GM23338 (cell line): ENCODE measurements at regions not wholly inside any gene's neighbourhood (a gene's known extent, or its start where the extent isn't known, plus 50 kb on each side); places are given as distances from the start of the nearest gene placed in this dataset.

Source experiments
- ATAC-seq: fragments of 200-7000 bp; cut with Tn5 transposase; 3 replicates; pipeline ENCODE4 v1.9.1; 2020
- DNase-seq: peaks from one replicate; pipeline ENCODE4 v3.0.0-alpha.2; 2015; ENCODE audit warnings: low spot score
- H2AFZ ChIP-seq: fragments of 200-600 bp; sonication (generic); 2 replicates; pipeline ENCODE4 v1.8.0; 2016; ENCODE audit warnings: antibody characterized with exemption, mild to moderate bottlenecking, moderate library complexity
- H3F3A ChIP-seq: fragments of 200-600 bp; sonication (generic); replicated peaks from 2 replicates; pipeline ENCODE4 v1.8.0; 2017; ENCODE audit warnings: antibody characterized with exemption, mixed run types, low read depth
- H3K27ac ChIP-seq: fragments of 200-600 bp; sonication (generic); 2 replicates; pipeline ENCODE4 v1.6.1; 2016; ENCODE audit warnings: low read depth
- H3K27me3 ChIP-seq: fragments of 200-600 bp; sonication (generic); 2 replicates; pipeline ENCODE4 v1.8.0; 2016; ENCODE audit warnings: mild to moderate bottlenecking, mixed run types, moderate library complexity; ENCODE audit not compliant: insufficient read depth
- H3K36me3 ChIP-seq: fragments of 200-600 bp; sonication (generic); 2 replicates; pipeline ENCODE4 v1.8.0; 2016; ENCODE audit warnings: mild to moderate bottlenecking; ENCODE audit not compliant: insufficient read depth
- H3K4me1 ChIP-seq: fragments of 200-600 bp; sonication (generic); 2 replicates; pipeline ENCODE4 v1.8.0; 2016; ENCODE audit warnings: mild to moderate bottlenecking, moderate library complexity; ENCODE audit not compliant: insufficient read depth
- H3K4me2 ChIP-seq: fragments of 200-600 bp; sonication (generic); 2 replicates; pipeline ENCODE4 v1.7.1; 2017; ENCODE audit warnings: mixed run types
- H3K4me3 ChIP-seq: fragments of 200-600 bp; sonication (generic); 2 replicates; pipeline ENCODE4 v1.6.1; 2016; ENCODE audit warnings: mixed run types
- H3K79me2 ChIP-seq: fragments of 200-600 bp; sonication (generic); replicated peaks from 2 replicates; pipeline ENCODE4 v1.8.0; 2017; ENCODE audit warnings: mild to moderate bottlenecking; ENCODE audit not compliant: insufficient read depth
- H3K9me2 ChIP-seq: fragments of 200-600 bp; sonication (generic); 2 replicates; pipeline ENCODE4 v1.8.0; 2017; ENCODE audit not compliant: insufficient read depth
- H4K20me1 ChIP-seq: fragments of 200-600 bp; sonication (generic); replicated peaks from 2 replicates; pipeline ENCODE4 v1.8.0; 2017; ENCODE audit warnings: mild to moderate bottlenecking; ENCODE audit not compliant: insufficient read depth
- H3K27ac Mint-ChIP-seq: 2 replicates; pipeline ENCODE4 v1.8.0; 2020; ENCODE audit warnings: inconsistent platforms, mild to moderate bottlenecking, moderate library complexity, mixed read lengths
- H3K27me3 Mint-ChIP-seq: 3 replicates; pipeline ENCODE4 v1.8.0; 2022; ENCODE audit warnings: low read depth, mild to moderate bottlenecking, moderate library complexity, mixed read lengths, inconsistent platforms; ENCODE audit not compliant: insufficient read depth, poor library complexity
- H3K36me3 Mint-ChIP-seq: 3 replicates; pipeline ENCODE4 v1.8.0; 2021; ENCODE audit warnings: low read depth, mild to moderate bottlenecking, inconsistent platforms, moderate library complexity, mixed read lengths
- H3K4me1 Mint-ChIP-seq: 3 replicates; pipeline ENCODE4 v1.8.0; 2020; ENCODE audit warnings: mild to moderate bottlenecking, inconsistent platforms, mixed read lengths
- H3K4me3 Mint-ChIP-seq: 3 replicates; pipeline ENCODE4 v1.8.0; 2021; ENCODE audit warnings: moderate library complexity, mild to moderate bottlenecking, inconsistent platforms, mixed read lengths
- H3K9me3 Mint-ChIP-seq: 3 replicates; pipeline ENCODE4 v1.8.0; 2020; ENCODE audit warnings: moderate library complexity, mild to moderate bottlenecking, inconsistent platforms, mixed read lengths
- CREB1 ChIP-seq: fragments of 250-450 bp; sonication (Bioruptor Pico); IDR thresholded peaks from 2 replicates; pipeline ENCODE4 v1.5.0; 2020; ENCODE audit warnings: low read depth, mild to moderate bottlenecking, moderate library complexity
- JUNB ChIP-seq: IDR thresholded peaks from one replicate; pipeline ENCODE4 v1.6.1; 2016; ENCODE audit warnings: antibody characterized with exemption; ENCODE audit not compliant: unreplicated experiment
- NANOG ChIP-seq: IDR thresholded peaks from 2 replicates; pipeline ENCODE4 v1.6.1; 2016; ENCODE audit warnings: antibody characterized with exemption, borderline replicate concordance
- STAT1 ChIP-seq: IDR thresholded peaks from one replicate; pipeline ENCODE4 v1.6.1; 2016; ENCODE audit warnings: antibody characterized with exemption; ENCODE audit not compliant: unreplicated experiment
- ZNF114 ChIP-seq: fragments of 250-450 bp; sonication (Bioruptor Pico); IDR thresholded peaks from 2 replicates; pipeline ENCODE4 v1.5.0; 2020; ENCODE audit warnings: mild to moderate bottlenecking, moderate library complexity
- ZNF331 ChIP-seq: fragments of 250-450 bp; sonication (Bioruptor Pico); IDR thresholded peaks from 2 replicates; pipeline ENCODE4 v1.5.0; 2020; ENCODE audit warnings: low read depth, mild to moderate bottlenecking, moderate library complexity
- TF ChIP-seq, protein P1 (sequence below): IDR thresholded peaks from one replicate; pipeline ENCODE4 v1.6.1; 2018; ENCODE audit warnings: antibody characterized with exemption; ENCODE audit not compliant: unreplicated experiment
- TF ChIP-seq, protein P2 (sequence below): fragments of 250-450 bp; sonication (Bioruptor Pico); IDR thresholded peaks from 2 replicates; pipeline ENCODE4 v1.5.0; 2020; ENCODE audit warnings: mild to moderate bottlenecking, moderate library complexity

GRCh38 chr15:39061952-39062464, 497.4 kb upstream of the RASGRP1 start:
- H3K36me3 Mint-ChIP-seq, result peaks cover 5% of the 10 kb centered on the region; the same call in 2 of the 3 replicates
- H4K20me1 ChIP-seq, result no peaks in the 10 kb centered on the region
- H3K36me3 ChIP-seq, result no peaks in the 10 kb centered on the region
- no peaks in the 10 kb centered on the region for H3K79me2 ChIP-seq
- DNase-seq, result peak; percentile 38
- TF ChIP-seq NANOG (no peak), ZNF331 (CRISPR knock-in tag) (no peak), ZNF114 (CRISPR knock-in tag) (no peak), JUNB (no peak), STAT1 (no peak), CREB1 (CRISPR knock-in tag) (no peak)
- TF ChIP-seq, protein P1, sequence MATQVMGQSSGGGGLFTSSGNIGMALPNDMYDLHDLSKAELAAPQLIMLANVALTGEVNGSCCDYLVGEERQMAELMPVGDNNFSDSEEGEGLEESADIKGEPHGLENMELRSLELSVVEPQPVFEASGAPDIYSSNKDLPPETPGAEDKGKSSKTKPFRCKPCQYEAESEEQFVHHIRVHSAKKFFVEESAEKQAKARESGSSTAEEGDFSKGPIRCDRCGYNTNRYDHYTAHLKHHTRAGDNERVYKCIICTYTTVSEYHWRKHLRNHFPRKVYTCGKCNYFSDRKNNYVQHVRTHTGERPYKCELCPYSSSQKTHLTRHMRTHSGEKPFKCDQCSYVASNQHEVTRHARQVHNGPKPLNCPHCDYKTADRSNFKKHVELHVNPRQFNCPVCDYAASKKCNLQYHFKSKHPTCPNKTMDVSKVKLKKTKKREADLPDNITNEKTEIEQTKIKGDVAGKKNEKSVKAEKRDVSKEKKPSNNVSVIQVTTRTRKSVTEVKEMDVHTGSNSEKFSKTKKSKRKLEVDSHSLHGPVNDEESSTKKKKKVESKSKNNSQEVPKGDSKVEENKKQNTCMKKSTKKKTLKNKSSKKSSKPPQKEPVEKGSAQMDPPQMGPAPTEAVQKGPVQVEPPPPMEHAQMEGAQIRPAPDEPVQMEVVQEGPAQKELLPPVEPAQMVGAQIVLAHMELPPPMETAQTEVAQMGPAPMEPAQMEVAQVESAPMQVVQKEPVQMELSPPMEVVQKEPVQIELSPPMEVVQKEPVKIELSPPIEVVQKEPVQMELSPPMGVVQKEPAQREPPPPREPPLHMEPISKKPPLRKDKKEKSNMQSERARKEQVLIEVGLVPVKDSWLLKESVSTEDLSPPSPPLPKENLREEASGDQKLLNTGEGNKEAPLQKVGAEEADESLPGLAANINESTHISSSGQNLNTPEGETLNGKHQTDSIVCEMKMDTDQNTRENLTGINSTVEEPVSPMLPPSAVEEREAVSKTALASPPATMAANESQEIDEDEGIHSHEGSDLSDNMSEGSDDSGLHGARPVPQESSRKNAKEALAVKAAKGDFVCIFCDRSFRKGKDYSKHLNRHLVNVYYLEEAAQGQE, result no peak
- TF ChIP-seq, protein P2, sequence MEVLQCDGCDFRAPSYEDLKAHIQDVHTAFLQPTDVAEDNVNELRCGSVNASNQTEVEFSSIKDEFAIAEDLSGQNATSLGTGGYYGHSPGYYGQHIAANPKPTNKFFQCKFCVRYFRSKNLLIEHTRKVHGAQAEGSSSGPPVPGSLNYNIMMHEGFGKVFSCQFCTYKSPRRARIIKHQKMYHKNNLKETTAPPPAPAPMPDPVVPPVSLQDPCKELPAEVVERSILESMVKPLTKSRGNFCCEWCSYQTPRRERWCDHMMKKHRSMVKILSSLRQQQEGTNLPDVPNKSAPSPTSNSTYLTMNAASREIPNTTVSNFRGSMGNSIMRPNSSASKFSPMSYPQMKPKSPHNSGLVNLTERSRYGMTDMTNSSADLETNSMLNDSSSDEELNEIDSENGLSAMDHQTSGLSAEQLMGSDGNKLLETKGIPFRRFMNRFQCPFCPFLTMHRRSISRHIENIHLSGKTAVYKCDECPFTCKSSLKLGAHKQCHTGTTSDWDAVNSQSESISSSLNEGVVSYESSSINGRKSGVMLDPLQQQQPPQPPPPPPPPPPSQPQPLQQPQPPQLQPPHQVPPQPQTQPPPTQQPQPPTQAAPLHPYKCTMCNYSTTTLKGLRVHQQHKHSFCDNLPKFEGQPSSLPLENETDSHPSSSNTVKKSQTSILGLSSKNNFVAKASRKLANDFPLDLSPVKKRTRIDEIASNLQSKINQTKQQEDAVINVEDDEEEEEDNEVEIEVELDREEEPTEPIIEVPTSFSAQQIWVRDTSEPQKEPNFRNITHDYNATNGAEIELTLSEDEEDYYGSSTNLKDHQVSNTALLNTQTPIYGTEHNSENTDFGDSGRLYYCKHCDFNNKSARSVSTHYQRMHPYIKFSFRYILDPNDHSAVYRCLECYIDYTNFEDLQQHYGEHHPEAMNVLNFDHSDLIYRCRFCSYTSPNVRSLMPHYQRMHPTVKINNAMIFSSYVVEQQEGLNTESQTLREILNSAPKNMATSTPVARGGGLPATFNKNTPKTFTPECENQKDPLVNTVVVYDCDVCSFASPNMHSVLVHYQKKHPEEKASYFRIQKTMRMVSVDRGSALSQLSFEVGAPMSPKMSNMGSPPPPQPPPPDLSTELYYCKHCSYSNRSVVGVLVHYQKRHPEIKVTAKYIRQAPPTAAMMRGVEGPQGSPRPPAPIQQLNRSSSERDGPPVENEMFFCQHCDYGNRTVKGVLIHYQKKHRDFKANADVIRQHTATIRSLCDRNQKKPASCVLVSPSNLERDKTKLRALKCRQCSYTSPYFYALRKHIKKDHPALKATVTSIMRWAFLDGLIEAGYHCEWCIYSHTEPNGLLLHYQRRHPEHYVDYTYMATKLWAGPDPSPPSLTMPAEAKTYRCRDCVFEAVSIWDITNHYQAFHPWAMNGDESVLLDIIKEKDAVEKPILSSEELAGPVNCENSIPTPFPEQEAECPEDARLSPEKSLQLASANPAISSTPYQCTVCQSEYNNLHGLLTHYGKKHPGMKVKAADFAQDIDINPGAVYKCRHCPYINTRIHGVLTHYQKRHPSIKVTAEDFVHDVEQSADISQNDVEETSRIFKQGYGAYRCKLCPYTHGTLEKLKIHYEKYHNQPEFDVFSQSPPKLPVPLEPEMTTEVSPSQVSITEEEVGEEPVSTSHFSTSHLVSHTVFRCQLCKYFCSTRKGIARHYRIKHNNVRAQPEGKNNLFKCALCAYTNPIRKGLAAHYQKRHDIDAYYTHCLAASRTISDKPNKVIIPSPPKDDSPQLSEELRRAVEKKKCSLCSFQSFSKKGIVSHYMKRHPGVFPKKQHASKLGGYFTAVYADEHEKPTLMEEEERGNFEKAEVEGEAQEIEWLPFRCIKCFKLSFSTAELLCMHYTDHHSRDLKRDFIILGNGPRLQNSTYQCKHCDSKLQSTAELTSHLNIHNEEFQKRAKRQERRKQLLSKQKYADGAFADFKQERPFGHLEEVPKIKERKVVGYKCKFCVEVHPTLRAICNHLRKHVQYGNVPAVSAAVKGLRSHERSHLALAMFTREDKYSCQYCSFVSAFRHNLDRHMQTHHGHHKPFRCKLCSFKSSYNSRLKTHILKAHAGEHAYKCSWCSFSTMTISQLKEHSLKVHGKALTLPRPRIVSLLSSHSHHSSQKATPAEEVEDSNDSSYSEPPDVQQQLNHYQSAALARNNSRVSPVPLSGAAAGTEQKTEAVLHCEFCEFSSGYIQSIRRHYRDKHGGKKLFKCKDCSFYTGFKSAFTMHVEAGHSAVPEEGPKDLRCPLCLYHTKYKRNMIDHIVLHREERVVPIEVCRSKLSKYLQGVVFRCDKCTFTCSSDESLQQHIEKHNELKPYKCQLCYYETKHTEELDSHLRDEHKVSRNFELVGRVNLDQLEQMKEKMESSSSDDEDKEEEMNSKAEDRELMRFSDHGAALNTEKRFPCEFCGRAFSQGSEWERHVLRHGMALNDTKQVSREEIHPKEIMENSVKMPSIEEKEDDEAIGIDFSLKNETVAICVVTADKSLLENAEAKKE, result no peak
- peaks cover 4% of the 10 kb centered on the region; the same call in 2 of the 3 replicates for H3K4me1 Mint-ChIP-seq
- H3K4me2 ChIP-seq, result no peak overlapping the region
- H3K27me3 ChIP-seq, result no peaks in the 10 kb centered on the region
- H3K27me3 Mint-ChIP-seq, result no peaks in the 10 kb centered on the region
- peaks cover 8% of the 10 kb centered on the region; the same call in 2 of the 3 replicates for H3K9me3 Mint-ChIP-seq
- H3K9me2 ChIP-seq, result no peaks in the 10 kb centered on the region
- no peak overlapping the region for H3K27ac Mint-ChIP-seq
- H3K4me1 ChIP-seq, result peaks cover 12% of the 10 kb centered on the region; the same call in 1 of the 2 replicates
- ATAC-seq, result peak; percentile 58
- no peak overlapping the region for H3K4me3 ChIP-seq
- no peaks in the 10 kb centered on the region for H3F3A ChIP-seq
- H3K4me3 Mint-ChIP-seq, result no peak overlapping the region
- peak overlapping the region; percentile 36; the same call in 1 of the 2 replicates for H3K27ac ChIP-seq
- no peak overlapping the region for H2AFZ ChIP-seq
